ENCODE measurements at regions not wholly inside any gene's neighbourhood (a gene's known extent, or its start where the extent isn't known, plus 50 kb on each side); places are given as distances from the start of the nearest gene placed in this dataset.

DNA sequence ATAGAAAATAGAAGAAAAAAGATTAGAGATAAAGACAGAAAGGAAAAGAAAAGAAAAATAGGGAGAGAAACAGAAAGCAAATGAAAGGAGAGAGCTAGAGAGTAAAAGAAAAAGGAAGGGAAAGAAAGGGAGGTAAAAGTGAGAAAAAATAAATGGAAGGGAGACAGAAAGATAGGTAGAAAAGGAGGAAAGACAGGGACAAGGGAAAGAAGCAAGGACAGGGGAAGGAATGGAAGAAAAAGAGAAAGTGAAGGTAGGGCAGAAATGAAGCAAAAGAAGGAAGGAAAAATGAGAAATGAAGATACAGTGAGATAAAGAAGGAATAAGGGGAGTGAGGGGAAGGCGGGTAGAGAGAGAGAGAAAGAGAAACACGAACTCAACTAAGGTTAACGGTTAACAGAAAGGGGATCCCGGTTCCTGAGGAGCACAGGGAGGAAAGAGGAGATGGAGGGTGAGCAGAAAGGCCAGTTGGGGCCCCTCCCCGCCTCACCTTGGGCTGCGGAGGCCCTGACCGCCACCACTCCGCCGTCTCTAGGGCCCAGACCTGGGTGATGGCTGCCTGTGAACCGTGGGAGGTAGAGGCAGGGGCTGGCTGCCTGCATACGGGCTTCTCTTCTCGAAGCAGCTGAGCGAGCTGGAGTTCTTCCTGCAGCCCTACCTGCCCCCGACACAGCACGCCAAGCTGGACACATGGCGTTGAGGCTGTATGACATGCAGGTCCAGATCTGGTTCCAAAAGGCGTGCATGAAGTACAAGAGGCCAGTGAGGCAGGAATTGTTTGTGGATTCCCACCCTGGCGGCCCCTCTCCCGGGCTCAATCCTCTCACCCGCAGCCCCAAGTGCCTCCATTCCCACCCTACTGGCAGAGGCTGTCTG, 59.5 kb downstream of the SMUG1 start:
- Histone ChIP-seq H3K27ac (replicated peaks in 1 of 4) (peak overlapping the region in 3 of 4 donors; percentile 81 to 85 (median 82)), H3K27me3 (no peaks in the 10 kb centered on the region), H3K9me3 (no peaks in the 10 kb centered on the region), H3K4me1 (peaks cover 10 to 68% (median 58%) of the 10 kb centered on the region in 4 donors), H3K4me3 (no peak overlapping the region), H3K36me3 (peaks cover 0 to 25% (median 0%) of the 10 kb centered on the region in 4 donors)
- intact Hi-C loops (cut with DNase I), result loop anchor here (5.0 kb wide), 2 partner anchors 63 to 97 kb away; partner anchors contain the start of gene HOXC5
- no peak for DNase-seq (ENCODE audit: extremely low spot score)
- TF ChIP-seq, protein P1, sequence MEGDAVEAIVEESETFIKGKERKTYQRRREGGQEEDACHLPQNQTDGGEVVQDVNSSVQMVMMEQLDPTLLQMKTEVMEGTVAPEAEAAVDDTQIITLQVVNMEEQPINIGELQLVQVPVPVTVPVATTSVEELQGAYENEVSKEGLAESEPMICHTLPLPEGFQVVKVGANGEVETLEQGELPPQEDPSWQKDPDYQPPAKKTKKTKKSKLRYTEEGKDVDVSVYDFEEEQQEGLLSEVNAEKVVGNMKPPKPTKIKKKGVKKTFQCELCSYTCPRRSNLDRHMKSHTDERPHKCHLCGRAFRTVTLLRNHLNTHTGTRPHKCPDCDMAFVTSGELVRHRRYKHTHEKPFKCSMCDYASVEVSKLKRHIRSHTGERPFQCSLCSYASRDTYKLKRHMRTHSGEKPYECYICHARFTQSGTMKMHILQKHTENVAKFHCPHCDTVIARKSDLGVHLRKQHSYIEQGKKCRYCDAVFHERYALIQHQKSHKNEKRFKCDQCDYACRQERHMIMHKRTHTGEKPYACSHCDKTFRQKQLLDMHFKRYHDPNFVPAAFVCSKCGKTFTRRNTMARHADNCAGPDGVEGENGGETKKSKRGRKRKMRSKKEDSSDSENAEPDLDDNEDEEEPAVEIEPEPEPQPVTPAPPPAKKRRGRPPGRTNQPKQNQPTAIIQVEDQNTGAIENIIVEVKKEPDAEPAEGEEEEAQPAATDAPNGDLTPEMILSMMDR (IDR thresholded peaks at IDR 0.05), result no peak
- TF ChIP-seq EP300 (IDR thresholded peaks at IDR 0.05), result no peak
- WGBS, result 78% methylated on average over 20 of the region's 20 CpGs
